Endodermal cell (in vitro differentiated cells): ENCODE measurements at regions not wholly inside any gene's neighbourhood (a gene's known extent, or its start where the extent isn't known, plus 50 kb on each side); places are given as distances from the start of the nearest gene placed in this dataset.

ENCODE experiments used
- DNase-seq: peaks from one replicate; pipeline ENCODE4 v3.0.0-alpha.2; 2017
- H3K27ac ChIP-seq: 2 replicates; pipeline ENCODE4 v1.5.1; 2013; ENCODE audit warnings: mild to moderate bottlenecking, low read depth, low read length, moderate library complexity
- H3K27me3 ChIP-seq: 2 replicates; pipeline ENCODE4 v1.6.1; 2013; ENCODE audit warnings: mild to moderate bottlenecking, low read length, moderate library complexity; ENCODE audit not compliant: insufficient read depth, control insufficient read depth, poor library complexity, severe bottlenecking
- H3K36me3 ChIP-seq: 2 replicates; pipeline ENCODE4 v1.7.0; 2013; ENCODE audit warnings: mild to moderate bottlenecking, low read length, moderate library complexity; ENCODE audit not compliant: control insufficient read depth, insufficient read depth
- H3K4me1 ChIP-seq: one replicate; pipeline ENCODE4 v1.7.0; 2013; ENCODE audit warnings: low read length; ENCODE audit not compliant: control insufficient read depth, insufficient read depth
- H3K4me3 ChIP-seq: 2 replicates; pipeline ENCODE4 v1.5.1; 2013; ENCODE audit warnings: mild to moderate bottlenecking, low read length, moderate library complexity
- H3K9ac ChIP-seq: 2 replicates; pipeline ENCODE4 v1.6.1; 2013; ENCODE audit warnings: mild to moderate bottlenecking, low read length, moderate library complexity; ENCODE audit not compliant: poor library complexity, severe bottlenecking; ENCODE audit errors: extremely low read depth
- H3K9me3 ChIP-seq: 2 replicates; pipeline ENCODE4 v1.6.1; 2013; ENCODE audit warnings: mild to moderate bottlenecking, low read length, moderate library complexity; ENCODE audit not compliant: control insufficient read depth
- H3K27ac Mint-ChIP-seq: 2 replicates; pipeline ENCODE4 v1.8.0; 2020; ENCODE audit warnings: mixed read lengths
- H3K27me3 Mint-ChIP-seq: 2 replicates; pipeline ENCODE4 v1.8.0; 2021; ENCODE audit warnings: mild to moderate bottlenecking, mixed read lengths; ENCODE audit not compliant: insufficient read depth
- H3K36me3 Mint-ChIP-seq: 2 replicates; pipeline ENCODE4 v1.8.0; 2020; ENCODE audit warnings: low read depth, mixed read lengths
- H3K4me1 Mint-ChIP-seq: 2 replicates; pipeline ENCODE4 v1.8.0; 2020; ENCODE audit warnings: mixed read lengths
- H3K4me3 Mint-ChIP-seq: 2 replicates; pipeline ENCODE4 v1.8.0; 2020; ENCODE audit warnings: mild to moderate bottlenecking, moderate library complexity, mixed read lengths
- H3K9me3 Mint-ChIP-seq: 2 replicates; pipeline ENCODE4 v1.8.0; 2020; ENCODE audit warnings: mild to moderate bottlenecking, mixed read lengths
- WGBS, 2 experiments: methylation state at CpG; one replicate each; pipeline versions ENCODE4 v1.1.5 to v1.1.7; 2013; ENCODE audit warnings: missing lambda C conversion rate in 2 of 2, mixed read lengths in 1 of 2; ENCODE audit not compliant: insufficient coverage in 1 of 2, insufficient read length in 1 of 2; 5-methylcytosine and 5-hydroxymethylcytosine counted together
- TF ChIP-seq, protein P1 (sequence below): fragments of 200-600 bp; sonication (generic); conservative IDR thresholded peaks from 2 replicates; pipeline ENCODE4 v1.5.0; 2021; ENCODE audit warnings: antibody characterized with exemption, mild to moderate bottlenecking

DNA sequence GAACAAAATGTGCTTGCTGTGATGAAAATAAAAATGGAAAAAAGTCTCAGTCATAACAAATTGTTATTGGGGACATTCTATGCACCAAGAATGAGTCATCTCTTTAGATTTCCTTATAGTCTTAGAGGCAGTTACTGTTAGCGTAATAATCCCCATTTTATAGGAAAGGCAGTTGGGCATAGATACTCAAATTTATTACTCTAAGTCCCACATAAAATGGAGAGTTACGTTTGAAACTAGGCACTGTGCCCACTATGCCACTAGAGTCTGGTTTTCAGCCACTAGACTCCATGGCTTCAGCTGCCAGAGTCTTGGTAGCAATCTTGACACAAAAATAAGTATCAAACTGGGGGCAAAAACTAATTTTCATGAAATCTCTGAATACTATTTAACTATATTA lies 317.9 kb upstream of the MEF2C start:
- no peaks in the 10 kb centered on the region for H3K36me3 Mint-ChIP-seq
- H3K9me3 ChIP-seq: peaks cover 11% of the 10 kb centered on the region
- H3K27me3 Mint-ChIP-seq: no peaks in the 10 kb centered on the region
- H3K27ac Mint-ChIP-seq: no peak overlapping the region
- H3K4me1 Mint-ChIP-seq: no peaks in the 10 kb centered on the region
- TF ChIP-seq, protein P1, sequence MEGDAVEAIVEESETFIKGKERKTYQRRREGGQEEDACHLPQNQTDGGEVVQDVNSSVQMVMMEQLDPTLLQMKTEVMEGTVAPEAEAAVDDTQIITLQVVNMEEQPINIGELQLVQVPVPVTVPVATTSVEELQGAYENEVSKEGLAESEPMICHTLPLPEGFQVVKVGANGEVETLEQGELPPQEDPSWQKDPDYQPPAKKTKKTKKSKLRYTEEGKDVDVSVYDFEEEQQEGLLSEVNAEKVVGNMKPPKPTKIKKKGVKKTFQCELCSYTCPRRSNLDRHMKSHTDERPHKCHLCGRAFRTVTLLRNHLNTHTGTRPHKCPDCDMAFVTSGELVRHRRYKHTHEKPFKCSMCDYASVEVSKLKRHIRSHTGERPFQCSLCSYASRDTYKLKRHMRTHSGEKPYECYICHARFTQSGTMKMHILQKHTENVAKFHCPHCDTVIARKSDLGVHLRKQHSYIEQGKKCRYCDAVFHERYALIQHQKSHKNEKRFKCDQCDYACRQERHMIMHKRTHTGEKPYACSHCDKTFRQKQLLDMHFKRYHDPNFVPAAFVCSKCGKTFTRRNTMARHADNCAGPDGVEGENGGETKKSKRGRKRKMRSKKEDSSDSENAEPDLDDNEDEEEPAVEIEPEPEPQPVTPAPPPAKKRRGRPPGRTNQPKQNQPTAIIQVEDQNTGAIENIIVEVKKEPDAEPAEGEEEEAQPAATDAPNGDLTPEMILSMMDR: no peak
- no peak for DNase-seq
- H3K4me3 ChIP-seq: no peak overlapping the region
- WGBS, 2 experiments: 88 to 100% methylated on average over 2 of the region's 2 CpGs
- no peak overlapping the region for H3K4me3 Mint-ChIP-seq
- H3K27me3 ChIP-seq: no peaks in the 10 kb centered on the region
- H3K9me3 Mint-ChIP-seq: peaks cover 5% of the 10 kb centered on the region
- no peaks in the 10 kb centered on the region for H3K4me1 ChIP-seq
- no peaks in the 10 kb centered on the region for H3K36me3 ChIP-seq
- no peak overlapping the region for H3K9ac ChIP-seq
- no peak overlapping the region for H3K27ac ChIP-seq

DNA sequence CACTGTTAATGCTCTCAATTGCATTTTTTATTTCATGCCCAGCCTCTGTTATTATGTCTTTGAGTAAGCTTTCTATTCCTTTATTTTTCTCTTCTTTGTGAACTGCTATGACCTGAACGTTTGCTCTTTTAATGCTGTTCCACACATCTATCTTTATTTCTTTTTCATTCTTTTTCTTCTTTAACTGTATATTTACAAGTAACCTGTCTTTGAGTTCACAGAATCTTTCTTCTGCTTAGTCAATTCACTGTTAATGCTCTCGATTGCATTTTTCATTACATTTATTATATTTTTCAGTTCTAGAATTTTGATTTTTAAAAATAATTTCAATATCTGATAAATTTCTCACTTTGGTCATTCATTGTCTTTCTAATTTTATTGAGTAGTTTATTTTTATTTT lies 316.3 kb upstream of the MEF2C start:
- Histone ChIP-seq H3K27me3 (no peaks in the 10 kb centered on the region), H3K36me3 (no peaks in the 10 kb centered on the region), H3K9ac (no peak overlapping the region), H3K27ac (no peak overlapping the region), H3K4me3 (no peak overlapping the region), H3K4me1 (no peaks in the 10 kb centered on the region), H3K9me3 (peaks cover 11% of the 10 kb centered on the region)
- no peak for DNase-seq
- TF ChIP-seq, protein P1: no peak
- WGBS, 2 experiments: 95 to 100% methylated on average over 1 to 2 of the region's 2 CpGs
- H3K4me3 Mint-ChIP-seq: no peak overlapping the region
- no peak overlapping the region for H3K27ac Mint-ChIP-seq
- H3K36me3 Mint-ChIP-seq: no peaks in the 10 kb centered on the region
- peaks cover 12% of the 10 kb centered on the region for H3K9me3 Mint-ChIP-seq
- no peaks in the 10 kb centered on the region for H3K27me3 Mint-ChIP-seq
- H3K4me1 Mint-ChIP-seq: no peaks in the 10 kb centered on the region

GRCh38 chr5:89191374-89191773 lies 308.4 kb upstream of the MEF2C start:
- TF ChIP-seq, protein P1: no peak
- Histone ChIP-seq H3K27me3 (no peaks in the 10 kb centered on the region), H3K4me3 (no peak overlapping the region), H3K9ac (no peak overlapping the region), H3K4me1 (peaks cover 4% of the 10 kb centered on the region), H3K9me3 (no peaks in the 10 kb centered on the region), H3K27ac (no peak overlapping the region), H3K36me3 (no peaks in the 10 kb centered on the region)
- no peak for DNase-seq
- Mint-ChIP-seq H3K27me3 (no peaks in the 10 kb centered on the region), H3K4me1 (peaks cover 5% of the 10 kb centered on the region), H3K9me3 (peaks cover 10% of the 10 kb centered on the region), H3K36me3 (no peaks in the 10 kb centered on the region), H3K4me3 (no peak overlapping the region), H3K27ac (no peak overlapping the region)
- WGBS, 2 experiments: 83 to 90% methylated on average over 1 to 2 of the region's 2 CpGs
